ENCODE measurements at regions not wholly inside any gene's neighbourhood (a gene's known extent, or its start where the extent isn't known, plus 50 kb on each side); places are given as distances from the start of the nearest gene placed in this dataset.
"Not testable (repeated sequence)": the region's sequence is repeated elsewhere in the genome, so short reads cannot be mapped to it uniquely, and the experiment has no call there.

GRCh38 chr5:100017520-100018262, 517.5 kb upstream of the FAM174A start:
- no peak for DNase-seq (ENCODE audit: low read depth in 2 of 2)

GRCh38 chr5:100013305-100013704, 521.9 kb upstream of the FAM174A start:
- DNase-seq (ENCODE audit: low read depth in 2 of 2): not testable (repeated sequence)

- not testable (repeated sequence) for DNase-seq (ENCODE audit: low read depth in 2 of 2)
Measured at GRCh38 chr5:100011160-100011559, 524.0 kb upstream of the FAM174A start.

- DNase-seq (ENCODE audit: low read depth in 2 of 2): no peak
Measured at GRCh38 chr5:100004969-100005368, 530.2 kb upstream of the FAM174A start.

GRCh38 chr5:99998319-99998718, 536.9 kb upstream of the FAM174A start:
- no peak for DNase-seq (ENCODE audit: low read depth in 2 of 2)

GRCh38 chr5:99995407-99995806, 539.8 kb upstream of the FAM174A start:
- DNase-seq (ENCODE audit: low read depth in 2 of 2): no peak

GRCh38 chr5:99973779-99974178, 561.4 kb upstream of the FAM174A start:
- no peak for DNase-seq (ENCODE audit: low read depth in 2 of 2)

GRCh38 chr5:99955962-99956361, 579.2 kb upstream of the FAM174A start:
- DNase-seq (ENCODE audit: low read depth in 2 of 2): no peak

- no peak for DNase-seq (ENCODE audit: low read depth in 2 of 2)
Measured at GRCh38 chr5:99955006-99955405, 580.2 kb upstream of the FAM174A start.

GRCh38 chr5:99949969-99950524, 585.1 kb upstream of the FAM174A start:
- DNase-seq (ENCODE audit: low read depth in 2 of 2): no peak

GRCh38 chr5:99949361-99949760, 585.8 kb upstream of the FAM174A start:
- DNase-seq (ENCODE audit: low read depth in 2 of 2): no peak

- DNase-seq (ENCODE audit: low read depth in 2 of 2): no peak
Measured at GRCh38 chr5:99948850-99949249, 586.3 kb upstream of the FAM174A start.

GRCh38 chr5:99945478-99946442, 589.4 kb upstream of the FAM174A start:
- DNase-seq (ENCODE audit: low read depth in 2 of 2): no peak

GRCh38 chr5:99940540-99940939, 594.6 kb upstream of the FAM174A start:
- DNase-seq (ENCODE audit: low read depth in 2 of 2): no peak

- no peak for DNase-seq (ENCODE audit: low read depth in 2 of 2)
Measured at GRCh38 chr5:99936911-99937310, 598.3 kb upstream of the FAM174A start.

GRCh38 chr5:99929806-99930135, 605.4 kb upstream of the FAM174A start:
- DNase-seq (ENCODE audit: low read depth in 2 of 2): no peak

GRCh38 chr5:99929067-99929805, 605.9 kb upstream of the FAM174A start:
- no peak for DNase-seq (ENCODE audit: low read depth in 2 of 2)

- DNase-seq (ENCODE audit: low read depth in 2 of 2): no peak
Measured at GRCh38 chr5:99928490-99928889, 606.7 kb upstream of the FAM174A start.

GRCh38 chr5:99926463-99926862, 608.7 kb upstream of the FAM174A start:
- no peak for DNase-seq (ENCODE audit: low read depth in 2 of 2)

GRCh38 chr5:99922386-99922785, 612.8 kb upstream of the FAM174A start:
- no peak for DNase-seq (ENCODE audit: low read depth in 2 of 2)

- no peak for DNase-seq (ENCODE audit: low read depth in 2 of 2)
Measured at GRCh38 chr5:99911971-99912370, 623.2 kb upstream of the FAM174A start.

- no peak for DNase-seq (ENCODE audit: low read depth in 2 of 2)
Measured at GRCh38 chr5:99906776-99907175, 628.4 kb upstream of the FAM174A start.
